Mammary epithelial cell (primary cell): ENCODE measurements at regions not wholly inside any gene's neighbourhood (a gene's known extent, or its start where the extent isn't known, plus 50 kb on each side); places are given as distances from the start of the nearest gene placed in this dataset.

Source experiments
- EZH2 ChIP-seq: IDR thresholded peaks from 2 replicates; pipeline ENCODE4 v1.6.1; 2012; ENCODE audit warnings: low read length, inconsistent platforms, borderline replicate concordance
- TF ChIP-seq, protein P1 (sequence below), 2 donors: IDR thresholded peaks in 1 of 2; conservative IDR thresholded peaks in 1 of 2; 2 replicates each; pipeline ENCODE4 v1.5.1; 2011 to 2012; ENCODE audit warnings: inconsistent platforms in 2 of 2, low read length in 2 of 2, mild to moderate bottlenecking in 2 of 2, control low read depth in 1 of 2, low read depth in 1 of 2; ENCODE audit not compliant: insufficient read depth in 1 of 2; ENCODE audit errors: extremely low read depth in 1 of 2

DNA sequence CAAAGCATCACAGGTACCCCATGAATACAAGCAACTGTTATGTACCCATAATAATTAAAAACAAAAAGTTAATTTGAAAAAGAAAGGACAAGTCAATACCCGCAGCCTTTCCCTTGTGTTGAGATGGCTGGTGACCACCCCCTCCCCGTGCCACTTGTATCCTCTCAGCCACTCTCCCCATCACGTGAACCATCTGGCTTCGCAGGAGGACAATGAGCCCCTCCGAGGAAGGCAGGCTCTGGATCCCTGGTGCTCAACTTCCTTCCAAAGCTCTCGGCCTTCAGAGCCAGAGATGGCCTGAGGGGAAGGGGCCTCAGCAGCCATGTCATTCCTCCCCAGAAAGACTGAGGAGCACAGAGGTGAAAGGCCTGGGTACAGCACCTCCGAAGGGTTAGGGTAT, 120.4 kb upstream of the RAB4A start:
- TF ChIP-seq, protein P1, sequence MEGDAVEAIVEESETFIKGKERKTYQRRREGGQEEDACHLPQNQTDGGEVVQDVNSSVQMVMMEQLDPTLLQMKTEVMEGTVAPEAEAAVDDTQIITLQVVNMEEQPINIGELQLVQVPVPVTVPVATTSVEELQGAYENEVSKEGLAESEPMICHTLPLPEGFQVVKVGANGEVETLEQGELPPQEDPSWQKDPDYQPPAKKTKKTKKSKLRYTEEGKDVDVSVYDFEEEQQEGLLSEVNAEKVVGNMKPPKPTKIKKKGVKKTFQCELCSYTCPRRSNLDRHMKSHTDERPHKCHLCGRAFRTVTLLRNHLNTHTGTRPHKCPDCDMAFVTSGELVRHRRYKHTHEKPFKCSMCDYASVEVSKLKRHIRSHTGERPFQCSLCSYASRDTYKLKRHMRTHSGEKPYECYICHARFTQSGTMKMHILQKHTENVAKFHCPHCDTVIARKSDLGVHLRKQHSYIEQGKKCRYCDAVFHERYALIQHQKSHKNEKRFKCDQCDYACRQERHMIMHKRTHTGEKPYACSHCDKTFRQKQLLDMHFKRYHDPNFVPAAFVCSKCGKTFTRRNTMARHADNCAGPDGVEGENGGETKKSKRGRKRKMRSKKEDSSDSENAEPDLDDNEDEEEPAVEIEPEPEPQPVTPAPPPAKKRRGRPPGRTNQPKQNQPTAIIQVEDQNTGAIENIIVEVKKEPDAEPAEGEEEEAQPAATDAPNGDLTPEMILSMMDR (conservative IDR thresholded peaks at IDR 0.05 in 1 of 2, IDR thresholded peaks at IDR 0.05 in 1 of 2; ENCODE audit: extremely low read depth in 1 of 2, insufficient read depth in 1 of 2, low read depth in 1 of 2, low read length in 2 of 2) = no peak
- TF ChIP-seq EZH2 = no peak
